OCI-LY7 (cell line): ENCODE measurements at regions not wholly inside any gene's neighbourhood (a gene's known extent, or its start where the extent isn't known, plus 50 kb on each side); places are given as distances from the start of the nearest gene placed in this dataset.

Experiments used
- BruUV-seq: library from RNA; stranded (reverse); fragments of 400-500 nt; replicated peaks from 2 replicates; lab custom pipeline; 2021; lab: Mats Ljungman, UMichigan
- CTCF ChIA-PET: fragments of 300-600 bp; sonication (Branson Sonifier 250); formaldehyde crosslinking; loops from one replicate; lab custom pipeline; 2022; ENCODE audit warnings: antibody characterized with exemption; ENCODE audit not compliant: unreplicated experiment; lab: Charles Lee
- POLR2A ChIA-PET: fragments of 300-600 bp; sonication (Branson Sonifier 250); formaldehyde crosslinking; loops from one replicate; lab custom pipeline; 2022; ENCODE audit warnings: antibody characterized with exemption; lab: Charles Lee
- DNase-seq: peaks from one replicate; pipeline ENCODE4 v3.0.0-alpha.2; 2015; ENCODE audit warnings: low spot score
- H2AFZ ChIP-seq: fragments of 200-600 bp; sonication (generic), shearing (Covaris generic); 2 replicates; pipeline ENCODE4 v1.6.1; 2014; ENCODE audit warnings: mild to moderate bottlenecking, antibody characterized with exemption, low read length, moderate library complexity
- H3K27ac ChIP-seq: fragments of 200-600 bp; sonication (generic); 2 replicates; pipeline ENCODE4 v1.5.1; 2014; ENCODE audit warnings: mixed run types, low read depth, mild to moderate bottlenecking, moderate library complexity, low read length, inconsistent platforms; ENCODE audit not compliant: poor library complexity, severe bottlenecking
- H3K36me3 ChIP-seq: fragments of 200-600 bp; sonication (generic); 2 replicates; pipeline ENCODE4 v1.6.1; 2014; ENCODE audit warnings: mild to moderate bottlenecking, antibody characterized with exemption, low read length, moderate library complexity, mixed read lengths; ENCODE audit not compliant: insufficient read depth
- H3K4me1 ChIP-seq: fragments of 200-600 bp; sonication (generic); 2 replicates; pipeline ENCODE4 v1.5.1; 2014; ENCODE audit warnings: mild to moderate bottlenecking, low read length; ENCODE audit not compliant: insufficient read depth, poor library complexity, severe bottlenecking
- H3K4me2 ChIP-seq: fragments of 200-600 bp; sonication (generic); 2 replicates; pipeline ENCODE4 v1.6.1; 2014; ENCODE audit warnings: mild to moderate bottlenecking, low read length
- H3K4me3 ChIP-seq: fragments of 200-600 bp; sonication (generic); 2 replicates; pipeline ENCODE4 v1.5.1; 2014; ENCODE audit warnings: mild to moderate bottlenecking, low read depth, low read length; ENCODE audit not compliant: poor library complexity, severe bottlenecking
- H3K79me2 ChIP-seq: fragments of 200-600 bp; sonication (generic); 2 replicates; pipeline ENCODE4 v1.6.1; 2016; ENCODE audit warnings: low read depth, mild to moderate bottlenecking, low read length, moderate library complexity, mixed read lengths; ENCODE audit not compliant: insufficient read depth
- H3K9me2 ChIP-seq: fragments of 200-600 bp; sonication (generic); 2 replicates; pipeline ENCODE4 v1.6.1; 2016; ENCODE audit warnings: mild to moderate bottlenecking, low read length, mixed read lengths; ENCODE audit not compliant: insufficient read depth
- H3K9me3 ChIP-seq: fragments of 200-600 bp; sonication (generic); 2 replicates; pipeline ENCODE4 v1.6.1; 2014; ENCODE audit warnings: mild to moderate bottlenecking, mixed run types, low read length, mixed read lengths
- H4K20me1 ChIP-seq: fragments of 200-600 bp; sonication (generic); 2 replicates; pipeline ENCODE4 v1.6.1; 2014; ENCODE audit warnings: mild to moderate bottlenecking, antibody characterized with exemption, low read length, moderate library complexity, mixed read lengths; ENCODE audit not compliant: insufficient read depth
- CTCF ChIP-seq: fragments of 200-600 bp; sonication (generic); conservative IDR thresholded peaks from 2 replicates; pipeline ENCODE4 v1.5.1; 2014; ENCODE audit warnings: mild to moderate bottlenecking, antibody characterized with exemption, low read length, moderate library complexity, mixed read lengths
- EZH2phosphoT487 ChIP-seq: fragments of 200-600 bp; sonication (generic); IDR thresholded peaks from 2 replicates; pipeline ENCODE4 v1.6.1; 2018; ENCODE audit warnings: low read depth, borderline replicate concordance, mild to moderate bottlenecking, mixed run types, antibody characterized with exemption, low read length, moderate library complexity, mixed read lengths
- intact Hi-C: fragments of 100-400 bp; cut with micrococcal nuclease; formaldehyde crosslinking; loops from one replicate; pipeline ENCODE4 v1.10.0; 2022; ENCODE audit not compliant: unreplicated experiment

- Histone ChIP-seq H3K4me3 (no peak overlapping the region), H3K79me2 (no peaks in the 10 kb centered on the region), H3K9me3 (no peaks in the 10 kb centered on the region), H3K4me1 (no peaks in the 10 kb centered on the region), H2AFZ (no peak overlapping the region), H4K20me1 (no peaks in the 10 kb centered on the region), H3K27ac (no peak overlapping the region), H3K4me2 (no peak overlapping the region), H3K36me3 (no peaks in the 10 kb centered on the region), H3K9me2 (no peaks in the 10 kb centered on the region)
- POLR2A ChIA-PET, result no interaction called here
- CTCF ChIA-PET, result no interaction called here
- TF ChIP-seq EZH2phosphoT487 (no peak), CTCF (no peak)
- no peak for DNase-seq
- intact Hi-C loops, result loop anchor here (10.0 kb wide), 1 partner anchor 170 kb away; no protein-coding TSS in a partner anchor
- no TSS peak for BruUV-seq
Measured at GRCh38 chr11:69884751-69885150, 65.5 kb upstream of the FGF3 start.

- ChIA-PET CTCF (no interaction called here), POLR2A (no interaction called here)
- no peak for TF ChIP-seq CTCF
- TF ChIP-seq EZH2phosphoT487, result no peak
- Histone ChIP-seq H3K9me3 (no peaks in the 10 kb centered on the region), H4K20me1 (no peaks in the 10 kb centered on the region), H3K9me2 (no peaks in the 10 kb centered on the region), H3K79me2 (no peaks in the 10 kb centered on the region), H3K36me3 (no peaks in the 10 kb centered on the region), H3K27ac (no peak overlapping the region), H2AFZ (no peak overlapping the region), H3K4me2 (no peak overlapping the region), H3K4me1 (no peaks in the 10 kb centered on the region), H3K4me3 (no peak overlapping the region)
- no peak for DNase-seq
- BruUV-seq, result no TSS peak
- intact Hi-C loops, result loop anchor here (10.0 kb wide), 1 partner anchor 173 kb away; no protein-coding TSS in a partner anchor
Measured at GRCh38 chr11:69887330-69887729, 68.1 kb upstream of the FGF3 start.

GRCh38 chr11:69887841-69888427 is 68.7 kb upstream of the FGF3 start:
- intact Hi-C loops, result loop anchor here (1.0 to 10.0 kb wide), 2 partner anchors 173 to 202 kb away; no protein-coding TSS in a partner anchor
- POLR2A ChIA-PET, result no interaction called here
- no peak overlapping the region for H3K4me2 ChIP-seq
- H4K20me1 ChIP-seq, result no peaks in the 10 kb centered on the region
- H3K79me2 ChIP-seq, result no peaks in the 10 kb centered on the region
- no peaks in the 10 kb centered on the region for H3K4me1 ChIP-seq
- H3K9me3 ChIP-seq, result no peaks in the 10 kb centered on the region
- no peak overlapping the region for H3K4me3 ChIP-seq
- no TSS peak for BruUV-seq
- TF ChIP-seq EZH2phosphoT487, result no peak
- no peak for DNase-seq
- no peak overlapping the region for H3K27ac ChIP-seq
- no peaks in the 10 kb centered on the region for H3K9me2 ChIP-seq
- H3K36me3 ChIP-seq, result no peaks in the 10 kb centered on the region
- CTCF ChIA-PET, result no interaction called here
- no peak overlapping the region for H2AFZ ChIP-seq
